GM12878 (cell line): ENCODE measurements at regions not wholly inside any gene's neighbourhood (a gene's known extent, or its start where the extent isn't known, plus 50 kb on each side); places are given as distances from the start of the nearest gene placed in this dataset.

Experiments
- ATAC-seq: fragments of 200-7000 bp; cut with Tn5 transposase; 3 replicates; pipeline ENCODE4 v1.9.1; 2020; ENCODE audit warnings: mild to moderate bottlenecking, moderate library complexity
- BruUV-seq: library from RNA; stranded (reverse); fragments of 400-500 nt; replicated peaks from 2 replicates; lab custom pipeline; 2021; lab: Mats Ljungman, UMichigan
- CTCF ChIA-PET: fragments of 300-600 bp; sonication (Branson Sonifier 250); formaldehyde crosslinking; extraction: SDS; loops from one replicate; lab custom pipeline; 2021; ENCODE audit warnings: inconsistent platforms; lab: Yijun Ruan, JAX
- POLR2A ChIA-PET: fragments of 350-600 bp; formaldehyde crosslinking; extraction: SDS; loops from one replicate; lab custom pipeline; 2021; ENCODE audit warnings: inconsistent platforms; lab: Charles Lee
- RAD21 ChIA-PET: fragments of 300-600 bp; sonication (Branson Sonifier 250); formaldehyde crosslinking; loops from one replicate; lab custom pipeline; 2023; ENCODE audit warnings: antibody characterized with exemption; ENCODE audit not compliant: unreplicated experiment; lab: Charles Lee
- SMC1A ChIA-PET: fragments of 300-600 bp; sonication (Branson Sonifier 250); formaldehyde crosslinking; loops from one replicate; lab custom pipeline; 2023; ENCODE audit not compliant: unreplicated experiment, uncharacterized antibody; lab: Charles Lee
- DNase-seq: peaks from one replicate; pipeline ENCODE4 v3.0.0-alpha.2; 2011; ENCODE audit warnings: low read depth, low spot score
- FAIRE-seq: peaks from 3 replicates; lab custom pipeline; 2011; peaks lifted over from hg19 to GRCh38; lab: Jason Lieb, UNC
- H2AFZ ChIP-seq: 2 replicates; pipeline ENCODE4 v1.6.0; 2011; ENCODE audit warnings: low read depth, low read length, control low read depth; ENCODE audit not compliant: control insufficient read depth
- H3K27ac ChIP-seq: 2 replicates; pipeline ENCODE4 v1.5.1; 2011; ENCODE audit warnings: control low read depth; ENCODE audit not compliant: control insufficient read depth, insufficient read depth
- H3K27me3 ChIP-seq, 2 experiments: replicated peaks in 1 of 2; 2 replicates each; pipeline versions ENCODE4 v1.6.0 to v1.6.1; 2011; ENCODE audit warnings: low read length in 1 of 2; ENCODE audit not compliant: control insufficient read depth in 2 of 2, insufficient read depth in 2 of 2
- H3K36me3 ChIP-seq, 2 experiments: 2 replicates each; pipeline ENCODE4 v1.5.1; 2011; ENCODE audit warnings: low read length in 1 of 2; ENCODE audit not compliant: control insufficient read depth in 2 of 2, insufficient read depth in 2 of 2
- H3K4me1 ChIP-seq: 2 replicates; pipeline ENCODE4 v1.6.1; 2011; ENCODE audit warnings: mild to moderate bottlenecking, low read length, moderate library complexity, mixed read lengths; ENCODE audit not compliant: control insufficient read depth, insufficient read depth
- H3K4me2 ChIP-seq: 2 replicates; pipeline ENCODE4 v1.6.0; 2011; ENCODE audit warnings: control low read depth; ENCODE audit not compliant: control insufficient read depth, insufficient read depth
- H3K4me3 ChIP-seq: fragments of 200-600 bp; sonication (generic); 2 replicates; pipeline ENCODE4 v1.5.1; 2016
- H3K79me2 ChIP-seq: 2 replicates; pipeline ENCODE4 v1.6.0; 2011; ENCODE audit warnings: low read length; ENCODE audit not compliant: control insufficient read depth, insufficient read depth
- H3K9ac ChIP-seq: 2 replicates; pipeline ENCODE4 v1.8.0; 2011; ENCODE audit warnings: low read length, control low read depth, mixed read lengths; ENCODE audit not compliant: control insufficient read depth, insufficient read depth
- H3K9me3 ChIP-seq: replicated peaks from 3 replicates; pipeline ENCODE4 v1.5.1; 2011; ENCODE audit warnings: mild to moderate bottlenecking, low read length; ENCODE audit not compliant: control insufficient read depth, insufficient read depth
- H4K20me1 ChIP-seq: 2 replicates; pipeline ENCODE4 v1.6.0; 2011; ENCODE audit not compliant: control insufficient read depth, insufficient read depth
- ATF7 ChIP-seq: fragments of 450-650 bp; IDR thresholded peaks from 2 replicates; pipeline ENCODE4 v1.6.1; 2016; ENCODE audit warnings: low read depth, mild to moderate bottlenecking
- CBX5 ChIP-seq: sonication (generic); IDR thresholded peaks from 2 replicates; pipeline ENCODE4 v1.6.1; 2016; ENCODE audit warnings: low read depth, moderate library complexity, mild to moderate bottlenecking, inconsistent platforms
- ESRRA ChIP-seq: IDR thresholded peaks from 2 replicates; pipeline ENCODE4 v1.6.1; 2012; ENCODE audit warnings: mild to moderate bottlenecking, low read length, improper control_type of control experiment
- ETV6 ChIP-seq, 2 experiments: fragments of 450-650 bp in 1 of 2; IDR thresholded peaks in 1 of 2; conservative IDR thresholded peaks in 1 of 2; 2 replicates each; pipeline ENCODE4 v1.6.1; 2014; ENCODE audit warnings: antibody characterized with exemption in 1 of 2, borderline replicate concordance in 1 of 2, low read depth in 1 of 2, mild to moderate bottlenecking in 1 of 2, moderate library complexity in 1 of 2
- HDGF ChIP-seq: fragments of 450-650 bp; IDR thresholded peaks from 2 replicates; pipeline ENCODE4 v1.6.1; 2016; ENCODE audit warnings: antibody characterized with exemption
- NR2C1 ChIP-seq: fragments of 450-650 bp; IDR thresholded peaks from 2 replicates; pipeline ENCODE4 v1.6.1; 2017; ENCODE audit warnings: antibody characterized with exemption, mild to moderate bottlenecking, moderate library complexity
- NR2F1 ChIP-seq: fragments of 450-650 bp; conservative IDR thresholded peaks from 2 replicates; pipeline ENCODE4 v1.6.1; 2017; ENCODE audit warnings: mild to moderate bottlenecking
- RELB ChIP-seq: fragments of 450-650 bp; IDR thresholded peaks from 2 replicates; pipeline ENCODE4 v1.6.1; 2017; ENCODE audit warnings: low read depth, mild to moderate bottlenecking, moderate library complexity
- YY1 ChIP-seq: IDR thresholded peaks from 2 replicates; pipeline ENCODE4 v1.6.1; 2011; ENCODE audit warnings: low read depth, mild to moderate bottlenecking, low read length
- WGBS: methylation state at CpG from one replicate; pipeline ENCODE4 v1.1.6; 2016; ENCODE audit warnings: low lambda C conversion rate; ENCODE audit not compliant: insufficient replicate concordance, insufficient coverage; ENCODE audit errors: missing lambda C conversion rate; 5-methylcytosine and 5-hydroxymethylcytosine counted together
- in situ Hi-C: fragments of 300-500 bp; cut with MboI; formaldehyde crosslinking; loops from 9 replicates; pipeline ENCODE4 v1.14.3; 2018; ENCODE audit warnings: mixed read lengths
- intact Hi-C: fragments of 100-400 bp; cut with micrococcal nuclease; formaldehyde crosslinking; loops from one replicate; pipeline ENCODE4 v1.14.2; 2022; ENCODE audit not compliant: unreplicated experiment
- TF ChIP-seq, protein P1 (sequence below): IDR thresholded peaks from 2 replicates; pipeline ENCODE4 v1.6.1; 2012; ENCODE audit warnings: low read length, inconsistent platforms
- TF ChIP-seq, protein P2 (sequence below): fragments of 450-650 bp; formaldehyde crosslinking; IDR thresholded peaks from 2 replicates; pipeline ENCODE4 v1.5.0; 2022; ENCODE audit warnings: mild to moderate bottlenecking, missing genetic modification characterization
- TF ChIP-seq, protein P3 (sequence below): fragments of 450-650 bp; conservative IDR thresholded peaks from 2 replicates; pipeline ENCODE4 v1.6.1; 2017; ENCODE audit warnings: mild to moderate bottlenecking, moderate library complexity

DNA sequence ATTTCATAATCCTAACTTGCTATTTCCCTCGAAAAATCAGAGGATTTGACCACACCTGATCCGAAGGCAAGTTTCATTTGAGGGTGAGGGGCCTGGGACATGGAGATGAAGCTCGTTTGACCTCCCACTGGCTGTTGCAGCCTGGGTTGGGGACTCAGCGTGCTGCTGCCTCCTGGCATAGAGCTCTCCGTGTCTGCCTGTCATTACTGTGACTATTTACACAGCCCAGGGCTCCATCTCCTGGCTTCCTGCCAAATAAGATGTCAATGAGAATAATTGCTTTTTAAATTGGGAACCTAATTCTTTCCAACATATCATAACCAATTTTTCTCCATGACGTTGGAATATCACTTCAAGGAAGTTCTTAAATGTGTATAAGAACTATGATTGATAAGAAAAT is 139.3 kb upstream of the COBL start:
- H2AFZ ChIP-seq: no peak overlapping the region
- H3K9ac ChIP-seq: no peak overlapping the region
- no peak for TF ChIP-seq HDGF
- TF ChIP-seq RELB: no peak
- TF ChIP-seq ETV6 (conservative IDR thresholded peaks at IDR 0.05 in 1 of 2, IDR thresholded peaks at IDR 0.05 in 1 of 2; ENCODE audit: borderline replicate concordance in 1 of 2, low read depth in 1 of 2): no peak
- no peak for TF ChIP-seq NR2C1
- TF ChIP-seq YY1: no peak
- no peak for TF ChIP-seq ATF7
- TF ChIP-seq, protein P1, sequence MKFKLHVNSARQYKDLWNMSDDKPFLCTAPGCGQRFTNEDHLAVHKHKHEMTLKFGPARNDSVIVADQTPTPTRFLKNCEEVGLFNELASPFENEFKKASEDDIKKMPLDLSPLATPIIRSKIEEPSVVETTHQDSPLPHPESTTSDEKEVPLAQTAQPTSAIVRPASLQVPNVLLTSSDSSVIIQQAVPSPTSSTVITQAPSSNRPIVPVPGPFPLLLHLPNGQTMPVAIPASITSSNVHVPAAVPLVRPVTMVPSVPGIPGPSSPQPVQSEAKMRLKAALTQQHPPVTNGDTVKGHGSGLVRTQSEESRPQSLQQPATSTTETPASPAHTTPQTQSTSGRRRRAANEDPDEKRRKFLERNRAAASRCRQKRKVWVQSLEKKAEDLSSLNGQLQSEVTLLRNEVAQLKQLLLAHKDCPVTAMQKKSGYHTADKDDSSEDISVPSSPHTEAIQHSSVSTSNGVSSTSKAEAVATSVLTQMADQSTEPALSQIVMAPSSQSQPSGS: no peak
- no peak for TF ChIP-seq ESRRA
- TF ChIP-seq NR2F1: no peak
- TF ChIP-seq CBX5: no peak
- TF ChIP-seq, protein P2, sequence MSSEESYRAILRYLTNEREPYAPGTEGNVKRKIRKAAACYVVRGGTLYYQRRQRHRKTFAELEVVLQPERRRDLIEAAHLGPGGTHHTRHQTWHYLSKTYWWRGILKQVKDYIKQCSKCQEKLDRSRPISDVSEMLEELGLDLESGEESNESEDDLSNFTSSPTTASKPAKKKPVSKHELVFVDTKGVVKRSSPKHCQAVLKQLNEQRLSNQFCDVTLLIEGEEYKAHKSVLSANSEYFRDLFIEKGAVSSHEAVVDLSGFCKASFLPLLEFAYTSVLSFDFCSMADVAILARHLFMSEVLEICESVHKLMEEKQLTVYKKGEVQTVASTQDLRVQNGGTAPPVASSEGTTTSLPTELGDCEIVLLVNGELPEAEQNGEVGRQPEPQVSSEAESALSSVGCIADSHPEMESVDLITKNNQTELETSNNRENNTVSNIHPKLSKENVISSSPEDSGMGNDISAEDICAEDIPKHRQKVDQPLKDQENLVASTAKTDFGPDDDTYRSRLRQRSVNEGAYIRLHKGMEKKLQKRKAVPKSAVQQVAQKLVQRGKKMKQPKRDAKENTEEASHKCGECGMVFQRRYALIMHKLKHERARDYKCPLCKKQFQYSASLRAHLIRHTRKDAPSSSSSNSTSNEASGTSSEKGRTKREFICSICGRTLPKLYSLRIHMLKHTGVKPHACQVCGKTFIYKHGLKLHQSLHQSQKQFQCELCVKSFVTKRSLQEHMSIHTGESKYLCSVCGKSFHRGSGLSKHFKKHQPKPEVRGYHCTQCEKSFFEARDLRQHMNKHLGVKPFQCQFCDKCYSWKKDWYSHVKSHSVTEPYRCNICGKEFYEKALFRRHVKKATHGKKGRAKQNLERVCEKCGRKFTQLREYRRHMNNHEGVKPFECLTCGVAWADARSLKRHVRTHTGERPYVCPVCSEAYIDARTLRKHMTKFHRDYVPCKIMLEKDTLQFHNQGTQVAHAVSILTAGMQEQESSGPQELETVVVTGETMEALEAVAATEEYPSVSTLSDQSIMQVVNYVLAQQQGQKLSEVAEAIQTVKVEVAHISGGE (CRISPR knock-in tag): no peak
- TF ChIP-seq, protein P3, sequence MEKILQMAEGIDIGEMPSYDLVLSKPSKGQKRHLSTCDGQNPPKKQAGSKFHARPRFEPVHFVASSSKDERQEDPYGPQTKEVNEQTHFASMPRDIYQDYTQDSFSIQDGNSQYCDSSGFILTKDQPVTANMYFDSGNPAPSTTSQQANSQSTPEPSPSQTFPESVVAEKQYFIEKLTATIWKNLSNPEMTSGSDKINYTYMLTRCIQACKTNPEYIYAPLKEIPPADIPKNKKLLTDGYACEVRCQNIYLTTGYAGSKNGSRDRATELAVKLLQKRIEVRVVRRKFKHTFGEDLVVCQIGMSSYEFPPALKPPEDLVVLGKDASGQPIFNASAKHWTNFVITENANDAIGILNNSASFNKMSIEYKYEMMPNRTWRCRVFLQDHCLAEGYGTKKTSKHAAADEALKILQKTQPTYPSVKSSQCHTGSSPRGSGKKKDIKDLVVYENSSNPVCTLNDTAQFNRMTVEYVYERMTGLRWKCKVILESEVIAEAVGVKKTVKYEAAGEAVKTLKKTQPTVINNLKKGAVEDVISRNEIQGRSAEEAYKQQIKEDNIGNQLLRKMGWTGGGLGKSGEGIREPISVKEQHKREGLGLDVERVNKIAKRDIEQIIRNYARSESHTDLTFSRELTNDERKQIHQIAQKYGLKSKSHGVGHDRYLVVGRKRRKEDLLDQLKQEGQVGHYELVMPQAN: no peak
- ChIA-PET RAD21 (no interaction called here), SMC1A (no interaction called here), POLR2A (no interaction called here), CTCF (interaction anchor here (1.0 kb wide), 1 partner anchor 295 kb away, joined by 3 read pairs; no protein-coding TSS in a partner anchor)
- in situ Hi-C loops (no loop called here), intact Hi-C loops (no loop called here)
- no peak overlapping the region for H3K4me3 ChIP-seq
- H3K27me3 ChIP-seq: no peaks in the 10 kb centered on the region
- no peak for DNase-seq
- no peak overlapping the region for H3K4me2 ChIP-seq
- WGBS: 11% methylated on average over 6 of the region's 6 CpGs
- no peak for ATAC-seq
- no peak for FAIRE-seq
- no peaks in the 10 kb centered on the region for H4K20me1 ChIP-seq
- H3K4me1 ChIP-seq: no peaks in the 10 kb centered on the region
- H3K27ac ChIP-seq: no peak overlapping the region
- BruUV-seq: no TSS peak
- no peaks in the 10 kb centered on the region for H3K9me3 ChIP-seq
- no peaks in the 10 kb centered on the region for H3K36me3 ChIP-seq
- H3K79me2 ChIP-seq: no peaks in the 10 kb centered on the region
